Nephron progenitor cell (in vitro differentiated cells): ENCODE measurements at regions not wholly inside any gene's neighbourhood (a gene's known extent, or its start where the extent isn't known, plus 50 kb on each side); places are given as distances from the start of the nearest gene placed in this dataset.

Source experiments
- DNase-seq: peaks from one replicate; pipeline ENCODE4 v3.0.0; 2021
- H3K27ac Mint-ChIP-seq: 2 replicates; pipeline ENCODE4 v1.8.0; 2021; ENCODE audit warnings: mild to moderate bottlenecking, moderate library complexity, mixed read lengths
- H3K27me3 Mint-ChIP-seq: 2 replicates; pipeline ENCODE4 v1.8.0; 2021; ENCODE audit warnings: mild to moderate bottlenecking, low read depth, mixed read lengths; ENCODE audit not compliant: poor library complexity
- H3K36me3 Mint-ChIP-seq: 2 replicates; pipeline ENCODE4 v1.8.0; 2021; ENCODE audit warnings: low read depth, mixed read lengths
- H3K4me1 Mint-ChIP-seq: 2 replicates; pipeline ENCODE4 v1.8.0; 2021; ENCODE audit warnings: mixed read lengths
- H3K4me3 Mint-ChIP-seq: 2 replicates; pipeline ENCODE4 v1.8.0; 2021; ENCODE audit warnings: mild to moderate bottlenecking, moderate library complexity, mixed read lengths
- H3K9me3 Mint-ChIP-seq: 2 replicates; pipeline ENCODE4 v1.8.0; 2021; ENCODE audit warnings: mild to moderate bottlenecking, moderate library complexity, mixed read lengths
- CTCF ChIP-seq: fragments of 200-600 bp; sonication (generic); IDR thresholded peaks from 2 replicates; pipeline ENCODE4 v1.5.0; 2021; ENCODE audit warnings: antibody characterized with exemption

- H3K27me3 Mint-ChIP-seq = peaks cover 3% of the 10 kb centered on the region
- no peaks in the 10 kb centered on the region for H3K4me1 Mint-ChIP-seq
- TF ChIP-seq CTCF = no peak
- DNase-seq = no peak
- H3K36me3 Mint-ChIP-seq = no peaks in the 10 kb centered on the region
- no peak overlapping the region for H3K27ac Mint-ChIP-seq
- H3K4me3 Mint-ChIP-seq = no peak overlapping the region
- H3K9me3 Mint-ChIP-seq = peaks cover 15% of the 10 kb centered on the region
These were observed 865.5 kb downstream of the TMEM182 start for GRCh38 chr2:103627301-103627700.

- no peak overlapping the region for H3K4me3 Mint-ChIP-seq
- peaks cover 4% of the 10 kb centered on the region for H3K27me3 Mint-ChIP-seq
- peaks cover 6% of the 10 kb centered on the region for H3K4me1 Mint-ChIP-seq
- no peaks in the 10 kb centered on the region for H3K36me3 Mint-ChIP-seq
- H3K27ac Mint-ChIP-seq = no peak overlapping the region
- no peaks in the 10 kb centered on the region for H3K9me3 Mint-ChIP-seq
- no peak for TF ChIP-seq CTCF
- no peak for DNase-seq
These were observed 877.1 kb downstream of the TMEM182 start for GRCh38 chr2:103638978-103639377.

- no peak for DNase-seq
- no peak for TF ChIP-seq CTCF
- H3K4me1 Mint-ChIP-seq = no peaks in the 10 kb centered on the region
- H3K9me3 Mint-ChIP-seq = no peaks in the 10 kb centered on the region
- no peak overlapping the region for H3K27ac Mint-ChIP-seq
- H3K4me3 Mint-ChIP-seq = no peak overlapping the region
- no peaks in the 10 kb centered on the region for H3K27me3 Mint-ChIP-seq
- H3K36me3 Mint-ChIP-seq = no peaks in the 10 kb centered on the region
These were observed 894.7 kb downstream of the TMEM182 start for GRCh38 chr2:103656558-103656957.

- H3K9me3 Mint-ChIP-seq = no peaks in the 10 kb centered on the region
- H3K36me3 Mint-ChIP-seq = no peaks in the 10 kb centered on the region
- no peak for DNase-seq
- H3K27me3 Mint-ChIP-seq = peaks cover 4% of the 10 kb centered on the region
- no peak for TF ChIP-seq CTCF
- no peak overlapping the region for H3K27ac Mint-ChIP-seq
- H3K4me3 Mint-ChIP-seq = no peak overlapping the region
- no peaks in the 10 kb centered on the region for H3K4me1 Mint-ChIP-seq
These were observed 898.7 kb downstream of the TMEM182 start for GRCh38 chr2:103660519-103660918.

GRCh38 chr2:103660947-103661346 lies 899.1 kb downstream of the TMEM182 start:
- H3K9me3 Mint-ChIP-seq = no peaks in the 10 kb centered on the region
- DNase-seq = no peak
- H3K27ac Mint-ChIP-seq = no peak overlapping the region
- TF ChIP-seq CTCF = no peak
- H3K36me3 Mint-ChIP-seq = no peaks in the 10 kb centered on the region
- no peak overlapping the region for H3K4me3 Mint-ChIP-seq
- H3K4me1 Mint-ChIP-seq = no peaks in the 10 kb centered on the region
- H3K27me3 Mint-ChIP-seq = peaks cover 4% of the 10 kb centered on the region

GRCh38 chr2:103664690-103665089 lies 902.9 kb downstream of the TMEM182 start:
- Mint-ChIP-seq H3K36me3 (no peaks in the 10 kb centered on the region), H3K27me3 (peaks cover 4% of the 10 kb centered on the region), H3K9me3 (no peaks in the 10 kb centered on the region), H3K4me3 (no peak overlapping the region), H3K27ac (no peak overlapping the region), H3K4me1 (no peaks in the 10 kb centered on the region)
- no peak for DNase-seq
- TF ChIP-seq CTCF = no peak
